ENCODE measurements at regions not wholly inside any gene's neighbourhood (a gene's known extent, or its start where the extent isn't known, plus 50 kb on each side); places are given as distances from the start of the nearest gene placed in this dataset.

- TF ChIP-seq EZH2 (IDR thresholded peaks at IDR 0.05; ENCODE audit: insufficient read depth, poor library complexity, severe bottlenecking) (no peak), EZH2phosphoT487 (IDR thresholded peaks at IDR 0.05; ENCODE audit: insufficient read depth, low read depth) (no peak)
These were observed 163.2 kb downstream of the RPL10L start for GRCh38 chr14:46488374-46488773.
